Suprapubic skin (tissue), 4 donors: ENCODE measurements at regions not wholly inside any gene's neighbourhood (a gene's known extent, or its start where the extent isn't known, plus 50 kb on each side); places are given as distances from the start of the nearest gene placed in this dataset.

Source experiments
- CTCF ChIP-seq, 2 donors: fragments of 200-600 bp in 1 of 2; fragments of 450-650 bp in 1 of 2; sonication (generic) in 1 of 2; IDR thresholded peaks; one replicate each; pipeline ENCODE4 v1.5.1; 2016 to 2019; ENCODE audit warnings: antibody characterized with exemption in 2 of 2, mild to moderate bottlenecking in 1 of 2, moderate library complexity in 1 of 2
- EP300 ChIP-seq: sonication (generic); formaldehyde crosslinking; IDR thresholded peaks from one replicate; pipeline ENCODE4 v1.6.1; 2017; ENCODE audit warnings: antibody characterized with exemption
- POLR2A ChIP-seq, 2 donors: fragments of 450-650 bp; IDR thresholded peaks; one replicate each; pipeline ENCODE4 v1.6.1; 2017; ENCODE audit warnings: antibody characterized with exemption in 2 of 2, mild to moderate bottlenecking in 2 of 2, moderate library complexity in 2 of 2
- POLR2AphosphoS5 ChIP-seq, 3 donors: sonication (generic); formaldehyde crosslinking; IDR thresholded peaks; one replicate each; pipeline ENCODE4 v1.6.1; 2017; ENCODE audit warnings: antibody characterized with exemption in 3 of 3

GRCh38 chr12:115172521-115172920, 488.5 kb upstream of the TBX3 start:
- TF ChIP-seq POLR2A (IDR thresholded peaks at IDR 0.05) (no peak), CTCF (IDR thresholded peaks at IDR 0.05) (no peak), EP300 (no peak), POLR2AphosphoS5 (IDR thresholded peaks at IDR 0.05) (no peak)
